Endothelial cell of umbilical vein (primary cell): ENCODE measurements at regions not wholly inside any gene's neighbourhood (a gene's known extent, or its start where the extent isn't known, plus 50 kb on each side); places are given as distances from the start of the nearest gene placed in this dataset.

Source experiments
- BruUV-seq: library from RNA; stranded (reverse); fragments of 400-500 nt; replicated peaks from 2 replicates; lab custom pipeline; 2021; lab: Mats Ljungman, UMichigan
- CTCF ChIA-PET: fragments of 300-600, 350-600 bp; sonication (Branson Sonifier 250); formaldehyde crosslinking; loops from one replicate; lab custom pipeline; 2021; ENCODE audit warnings: antibody characterized with exemption, inconsistent platforms; lab: Charles Lee
- POLR2A ChIA-PET: fragments of 300-600, 350-600 bp; sonication (Branson Sonifier 250); formaldehyde crosslinking; loops from one replicate; lab custom pipeline; 2021; ENCODE audit warnings: antibody characterized with exemption, inconsistent platforms; lab: Charles Lee
- DNase-seq: peaks from one replicate; pipeline ENCODE4 v3.0.0-alpha.2; 2011; ENCODE audit warnings: low read depth, low spot score
- FAIRE-seq: peaks from 2 replicates; lab custom pipeline; 2011; peaks lifted over from hg19 to GRCh38; lab: Jason Lieb, UNC
- H2AFZ ChIP-seq: 2 replicates; pipeline ENCODE4 v1.6.0; 2012; ENCODE audit warnings: low read depth, low read length, control low read depth, inconsistent platforms
- H3K27ac ChIP-seq: 2 replicates; pipeline ENCODE4 v1.5.1; 2011; ENCODE audit warnings: low read depth, mild to moderate bottlenecking, control low read depth, low read length, moderate library complexity; ENCODE audit not compliant: insufficient read depth
- H3K27me3 ChIP-seq, 2 experiments: 2 replicates each; pipeline versions ENCODE4 v1.6.0 to v1.6.1; 2011; ENCODE audit warnings: low read length in 2 of 2, mixed read lengths in 1 of 2; ENCODE audit not compliant: control insufficient read depth in 2 of 2, insufficient read depth in 2 of 2
- H3K36me3 ChIP-seq, 2 experiments: 2 replicates in 1 of 2; 3 replicates in 1 of 2; pipeline ENCODE4 v1.5.1; 2011; ENCODE audit warnings: low read length in 2 of 2, mild to moderate bottlenecking in 1 of 2, moderate library complexity in 1 of 2; ENCODE audit not compliant: control insufficient read depth in 2 of 2, insufficient read depth in 2 of 2; ENCODE audit errors: extremely low read depth in 1 of 2
- H3K4me1 ChIP-seq: 3 replicates; pipeline ENCODE4 v1.5.1; 2011; ENCODE audit warnings: mild to moderate bottlenecking, low read length; ENCODE audit not compliant: control insufficient read depth, insufficient read depth; ENCODE audit errors: extremely low read depth
- H3K4me2 ChIP-seq: 2 replicates; pipeline ENCODE4 v1.6.1; 2011; ENCODE audit warnings: low read length, control low read depth, mixed read lengths; ENCODE audit not compliant: insufficient read depth
- H3K4me3 ChIP-seq, 3 experiments: fragments of 200-600 bp in 1 of 3; sonication (generic), shearing (Covaris generic) in 1 of 3; replicated peaks in 1 of 3; 2 replicates each; pipeline ENCODE4 v1.5.1; 2011 to 2016; ENCODE audit warnings: control low read depth in 3 of 3, low read length in 3 of 3, mild to moderate bottlenecking in 2 of 3, inconsistent platforms in 1 of 3, low read depth in 1 of 3, moderate library complexity in 1 of 3; ENCODE audit not compliant: insufficient read depth in 1 of 3
- H3K79me2 ChIP-seq: 2 replicates; pipeline ENCODE4 v1.6.0; 2012; ENCODE audit warnings: low read length, inconsistent platforms; ENCODE audit not compliant: control insufficient read depth, insufficient read depth
- H3K9ac ChIP-seq: replicated peaks from 2 replicates; pipeline ENCODE3; 2011; ENCODE audit warnings: low read length, control low read depth; ENCODE audit not compliant: insufficient read depth; ENCODE audit errors: extremely low read depth
- H3K9me1 ChIP-seq: replicated peaks from 3 replicates; pipeline ENCODE4 v1.6.0; 2011; ENCODE audit warnings: mild to moderate bottlenecking, low read length; ENCODE audit not compliant: control insufficient read depth, insufficient read depth; ENCODE audit errors: extremely low read depth
- H3K9me3 ChIP-seq: replicated peaks from 2 replicates; pipeline ENCODE4 v1.5.1; 2012; ENCODE audit warnings: low read length, inconsistent platforms; ENCODE audit not compliant: control insufficient read depth, insufficient read depth
- H4K20me1 ChIP-seq: replicated peaks from 2 replicates; pipeline ENCODE3; 2011; ENCODE audit warnings: mild to moderate bottlenecking, low read length; ENCODE audit not compliant: control insufficient read depth, insufficient read depth; ENCODE audit errors: extremely low read depth
- EZH2 ChIP-seq: IDR thresholded peaks from 2 replicates; pipeline ENCODE4 v1.6.1; 2012; ENCODE audit warnings: borderline replicate concordance, low read depth, mild to moderate bottlenecking, moderate library complexity, low read length, inconsistent platforms; ENCODE audit not compliant: severe bottlenecking
- FOS ChIP-seq: IDR thresholded peaks from 2 replicates; pipeline ENCODE4 v1.6.1; 2011; ENCODE audit warnings: mild to moderate bottlenecking, low read length, moderate library complexity, borderline replicate concordance; ENCODE audit not compliant: insufficient read depth
- GATA2 ChIP-seq: IDR thresholded peaks from 2 replicates; pipeline ENCODE4 v1.7.0; 2011; ENCODE audit warnings: low read depth, mild to moderate bottlenecking, moderate library complexity, mixed read lengths, low read length; ENCODE audit not compliant: insufficient read length, insufficient read depth
- JUN ChIP-seq: IDR thresholded peaks from 2 replicates; pipeline ENCODE4 v1.6.1; 2011; ENCODE audit warnings: borderline replicate concordance, low read depth; ENCODE audit not compliant: insufficient read length, insufficient read depth
- MYC ChIP-seq: IDR thresholded peaks from one replicate; pipeline ENCODE4 v1.6.1; 2011; ENCODE audit warnings: mild to moderate bottlenecking, low read depth, low read length
- POLR2A ChIP-seq: IDR thresholded peaks from 2 replicates; pipeline ENCODE4 v1.6.1; 2012; ENCODE audit warnings: low read depth, mild to moderate bottlenecking, control low read depth, low read length
- POLR2AphosphoS5 ChIP-seq: IDR thresholded peaks from 2 replicates; pipeline ENCODE4 v1.6.1; 2012; ENCODE audit warnings: low read depth, mild to moderate bottlenecking, control low read depth, low read length, moderate library complexity; ENCODE audit not compliant: insufficient read depth
- dilution Hi-C: fragments of 300-500 bp; cut with MboI; formaldehyde crosslinking; loops from one replicate; pipeline ENCODE4 v1.15.0; 2019; ENCODE audit warnings: low sequenced_read_pairs; ENCODE audit not compliant: extremely low pct_ligation_motif_present
- intact Hi-C: fragments of 100-400 bp; cut with micrococcal nuclease; formaldehyde crosslinking; loops from one replicate; pipeline ENCODE4 v1.10.0; 2022
- TF ChIP-seq, protein P1 (sequence below), 2 donors: IDR thresholded peaks; 1 replicate in 1 of 2; 2 replicates in 1 of 2; pipeline ENCODE4 v1.5.1; 2011; ENCODE audit warnings: low read length in 2 of 2, mild to moderate bottlenecking in 2 of 2, moderate library complexity in 2 of 2, control low read depth in 1 of 2, inconsistent platforms in 1 of 2, low read depth in 1 of 2; ENCODE audit not compliant: insufficient read depth in 1 of 2; ENCODE audit errors: extremely low read depth in 1 of 2

GRCh38 chr3:115323380-115323779 is 176.3 kb upstream of the ZBTB20 start:
- DNase-seq = no peak
- H3K9ac ChIP-seq = no peak overlapping the region
- no peaks in the 10 kb centered on the region for H3K36me3 ChIP-seq
- H2AFZ ChIP-seq = no peak overlapping the region
- no TSS peak for BruUV-seq
- POLR2A ChIA-PET = no interaction called here
- H3K4me1 ChIP-seq = peaks cover 13% of the 10 kb centered on the region
- dilution Hi-C loops (no loop called here), intact Hi-C loops (loop anchor here (5.0 kb wide), 1 partner anchor 76 kb away; no protein-coding TSS in a partner anchor)
- no peak for TF ChIP-seq JUN
- TF ChIP-seq GATA2 = no peak
- TF ChIP-seq MYC = no peak
- TF ChIP-seq FOS = no peak
- TF ChIP-seq, protein P1, sequence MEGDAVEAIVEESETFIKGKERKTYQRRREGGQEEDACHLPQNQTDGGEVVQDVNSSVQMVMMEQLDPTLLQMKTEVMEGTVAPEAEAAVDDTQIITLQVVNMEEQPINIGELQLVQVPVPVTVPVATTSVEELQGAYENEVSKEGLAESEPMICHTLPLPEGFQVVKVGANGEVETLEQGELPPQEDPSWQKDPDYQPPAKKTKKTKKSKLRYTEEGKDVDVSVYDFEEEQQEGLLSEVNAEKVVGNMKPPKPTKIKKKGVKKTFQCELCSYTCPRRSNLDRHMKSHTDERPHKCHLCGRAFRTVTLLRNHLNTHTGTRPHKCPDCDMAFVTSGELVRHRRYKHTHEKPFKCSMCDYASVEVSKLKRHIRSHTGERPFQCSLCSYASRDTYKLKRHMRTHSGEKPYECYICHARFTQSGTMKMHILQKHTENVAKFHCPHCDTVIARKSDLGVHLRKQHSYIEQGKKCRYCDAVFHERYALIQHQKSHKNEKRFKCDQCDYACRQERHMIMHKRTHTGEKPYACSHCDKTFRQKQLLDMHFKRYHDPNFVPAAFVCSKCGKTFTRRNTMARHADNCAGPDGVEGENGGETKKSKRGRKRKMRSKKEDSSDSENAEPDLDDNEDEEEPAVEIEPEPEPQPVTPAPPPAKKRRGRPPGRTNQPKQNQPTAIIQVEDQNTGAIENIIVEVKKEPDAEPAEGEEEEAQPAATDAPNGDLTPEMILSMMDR (IDR thresholded peaks at IDR 0.05; ENCODE audit: extremely low read depth in 1 of 2, insufficient read depth in 1 of 2, low read depth in 1 of 2, low read length in 2 of 2) = no peak
- no peak for TF ChIP-seq EZH2
- no peak for TF ChIP-seq POLR2A
- no peak for TF ChIP-seq POLR2AphosphoS5
- H3K4me2 ChIP-seq = no peak overlapping the region
- no peaks in the 10 kb centered on the region for H3K9me1 ChIP-seq
- no peak for FAIRE-seq
- H3K27me3 ChIP-seq = no peaks in the 10 kb centered on the region
- H4K20me1 ChIP-seq = no peaks in the 10 kb centered on the region
- no peak overlapping the region for H3K27ac ChIP-seq
- H3K4me3 ChIP-seq = no peak overlapping the region
- CTCF ChIA-PET = no interaction called here
- H3K79me2 ChIP-seq = no peaks in the 10 kb centered on the region
- H3K9me3 ChIP-seq = no peaks in the 10 kb centered on the region
